ENCODE measurements at regions not wholly inside any gene's neighbourhood (a gene's known extent, or its start where the extent isn't known, plus 50 kb on each side); places are given as distances from the start of the nearest gene placed in this dataset.

DNA sequence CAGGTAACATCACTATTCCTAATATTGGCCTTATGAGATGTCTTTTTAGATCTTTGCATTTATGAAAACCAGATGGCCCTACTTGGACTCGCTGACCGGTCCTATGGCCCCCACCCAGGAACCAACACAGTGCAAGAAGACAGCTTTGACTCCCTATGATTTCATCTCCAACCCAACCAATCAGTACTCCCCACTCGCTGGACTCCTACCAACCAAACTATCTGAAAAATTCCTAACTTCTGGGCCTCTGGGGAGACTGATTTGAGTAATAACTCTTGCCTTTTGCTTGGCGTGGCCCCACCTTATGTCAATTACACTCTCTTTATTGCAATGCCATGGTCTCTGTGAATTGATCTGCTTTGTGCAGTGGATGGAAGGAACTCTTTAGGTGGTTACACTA lies 828.9 kb downstream of the CDH11 start:
- Histone ChIP-seq H3K4me3 (ENCODE audit: low read depth in 2 of 2, low read length in 2 of 2) (no peak overlapping the region), H3K27ac (ENCODE audit: low read length) (no peak overlapping the region), H3K9me3 (ENCODE audit: control insufficient read depth, insufficient read depth, low read depth, low read length) (no peaks in the 10 kb centered on the region), H3K36me3 (ENCODE audit: control insufficient read depth, insufficient read depth, low read length) (no peaks in the 10 kb centered on the region), H3K27me3 (ENCODE audit: control insufficient read depth, insufficient read depth, low read length) (no peaks in the 10 kb centered on the region), H3K4me1 (ENCODE audit: control insufficient read depth, insufficient read depth, low read length) (no peaks in the 10 kb centered on the region)
- intact Hi-C loops (cut with micrococcal nuclease; ENCODE audit: unreplicated experiment), result no loop called here
- in situ Hi-C loops (cut with HindIII; ENCODE audit: low pct_unique_long_range_greater_than_20kb, low sequenced_read_pairs), result no loop called here
- no peak for DNase-seq (ENCODE audit: low read depth, low spot score)
- ChIA-PET CTCF (no interaction called here), POLR2A (no interaction called here)
- TF ChIP-seq SIN3A (IDR thresholded peaks at IDR 0.05; ENCODE audit: borderline replicate concordance, insufficient read depth, low read depth, low read length) (no peak), POLR2AphosphoS5 (IDR thresholded peaks at IDR 0.05; ENCODE audit: low read depth, low read length) (no peak), TCF7L2 (IDR thresholded peaks at IDR 0.05; ENCODE audit: low read depth, low read length) (no peak)
- TF ChIP-seq, protein P1, sequence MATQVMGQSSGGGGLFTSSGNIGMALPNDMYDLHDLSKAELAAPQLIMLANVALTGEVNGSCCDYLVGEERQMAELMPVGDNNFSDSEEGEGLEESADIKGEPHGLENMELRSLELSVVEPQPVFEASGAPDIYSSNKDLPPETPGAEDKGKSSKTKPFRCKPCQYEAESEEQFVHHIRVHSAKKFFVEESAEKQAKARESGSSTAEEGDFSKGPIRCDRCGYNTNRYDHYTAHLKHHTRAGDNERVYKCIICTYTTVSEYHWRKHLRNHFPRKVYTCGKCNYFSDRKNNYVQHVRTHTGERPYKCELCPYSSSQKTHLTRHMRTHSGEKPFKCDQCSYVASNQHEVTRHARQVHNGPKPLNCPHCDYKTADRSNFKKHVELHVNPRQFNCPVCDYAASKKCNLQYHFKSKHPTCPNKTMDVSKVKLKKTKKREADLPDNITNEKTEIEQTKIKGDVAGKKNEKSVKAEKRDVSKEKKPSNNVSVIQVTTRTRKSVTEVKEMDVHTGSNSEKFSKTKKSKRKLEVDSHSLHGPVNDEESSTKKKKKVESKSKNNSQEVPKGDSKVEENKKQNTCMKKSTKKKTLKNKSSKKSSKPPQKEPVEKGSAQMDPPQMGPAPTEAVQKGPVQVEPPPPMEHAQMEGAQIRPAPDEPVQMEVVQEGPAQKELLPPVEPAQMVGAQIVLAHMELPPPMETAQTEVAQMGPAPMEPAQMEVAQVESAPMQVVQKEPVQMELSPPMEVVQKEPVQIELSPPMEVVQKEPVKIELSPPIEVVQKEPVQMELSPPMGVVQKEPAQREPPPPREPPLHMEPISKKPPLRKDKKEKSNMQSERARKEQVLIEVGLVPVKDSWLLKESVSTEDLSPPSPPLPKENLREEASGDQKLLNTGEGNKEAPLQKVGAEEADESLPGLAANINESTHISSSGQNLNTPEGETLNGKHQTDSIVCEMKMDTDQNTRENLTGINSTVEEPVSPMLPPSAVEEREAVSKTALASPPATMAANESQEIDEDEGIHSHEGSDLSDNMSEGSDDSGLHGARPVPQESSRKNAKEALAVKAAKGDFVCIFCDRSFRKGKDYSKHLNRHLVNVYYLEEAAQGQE (IDR thresholded peaks at IDR 0.05; ENCODE audit: insufficient read depth in 1 of 2, low read depth in 2 of 2, low read length in 1 of 2), result no peak
- TF ChIP-seq, protein P2, sequence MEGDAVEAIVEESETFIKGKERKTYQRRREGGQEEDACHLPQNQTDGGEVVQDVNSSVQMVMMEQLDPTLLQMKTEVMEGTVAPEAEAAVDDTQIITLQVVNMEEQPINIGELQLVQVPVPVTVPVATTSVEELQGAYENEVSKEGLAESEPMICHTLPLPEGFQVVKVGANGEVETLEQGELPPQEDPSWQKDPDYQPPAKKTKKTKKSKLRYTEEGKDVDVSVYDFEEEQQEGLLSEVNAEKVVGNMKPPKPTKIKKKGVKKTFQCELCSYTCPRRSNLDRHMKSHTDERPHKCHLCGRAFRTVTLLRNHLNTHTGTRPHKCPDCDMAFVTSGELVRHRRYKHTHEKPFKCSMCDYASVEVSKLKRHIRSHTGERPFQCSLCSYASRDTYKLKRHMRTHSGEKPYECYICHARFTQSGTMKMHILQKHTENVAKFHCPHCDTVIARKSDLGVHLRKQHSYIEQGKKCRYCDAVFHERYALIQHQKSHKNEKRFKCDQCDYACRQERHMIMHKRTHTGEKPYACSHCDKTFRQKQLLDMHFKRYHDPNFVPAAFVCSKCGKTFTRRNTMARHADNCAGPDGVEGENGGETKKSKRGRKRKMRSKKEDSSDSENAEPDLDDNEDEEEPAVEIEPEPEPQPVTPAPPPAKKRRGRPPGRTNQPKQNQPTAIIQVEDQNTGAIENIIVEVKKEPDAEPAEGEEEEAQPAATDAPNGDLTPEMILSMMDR (IDR thresholded peaks at IDR 0.05), result no peak
- BruUV-seq (replicated peaks), result no TSS peak
- ATAC-seq, result no peak

DNA sequence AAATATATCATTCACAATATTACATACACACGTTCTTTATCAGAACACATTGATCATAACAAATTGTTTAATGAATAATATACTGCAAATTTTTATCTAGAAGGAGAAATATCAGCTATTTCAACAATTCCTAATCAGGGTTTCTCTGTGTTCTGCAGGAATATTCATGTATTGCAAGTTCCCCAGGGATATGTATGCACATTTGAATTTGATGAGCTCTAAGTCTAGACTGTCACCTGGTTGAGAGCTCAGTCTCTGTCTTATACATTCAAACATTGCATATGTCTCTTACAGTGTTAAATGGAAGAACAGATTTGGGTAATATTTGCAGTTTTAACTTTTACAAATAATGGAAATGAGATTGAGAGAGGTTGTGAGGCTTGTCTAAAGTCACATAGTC lies 829.7 kb downstream of the CDH11 start:
- TF ChIP-seq TCF7L2 (IDR thresholded peaks at IDR 0.05; ENCODE audit: low read depth, low read length) (no peak), SIN3A (IDR thresholded peaks at IDR 0.05; ENCODE audit: borderline replicate concordance, insufficient read depth, low read depth, low read length) (no peak), POLR2AphosphoS5 (IDR thresholded peaks at IDR 0.05; ENCODE audit: low read depth, low read length) (no peak)
- TF ChIP-seq, protein P2 (IDR thresholded peaks at IDR 0.05), result no peak
- TF ChIP-seq, protein P1 (IDR thresholded peaks at IDR 0.05; ENCODE audit: insufficient read depth in 1 of 2, low read depth in 2 of 2, low read length in 1 of 2), result no peak
- in situ Hi-C loops (cut with HindIII; ENCODE audit: low pct_unique_long_range_greater_than_20kb, low sequenced_read_pairs), result no loop called here
- no peak for ATAC-seq

More for the DNA sequence above, 829.7 kb downstream of the CDH11 start:
- POLR2A ChIA-PET, result no interaction called here
- no peak for DNase-seq (ENCODE audit: low read depth, low spot score)
- Histone ChIP-seq H3K36me3 (ENCODE audit: control insufficient read depth, insufficient read depth, low read length) (no peaks in the 10 kb centered on the region), H3K4me1 (ENCODE audit: control insufficient read depth, insufficient read depth, low read length) (no peaks in the 10 kb centered on the region), H3K9me3 (ENCODE audit: control insufficient read depth, insufficient read depth, low read depth, low read length) (no peaks in the 10 kb centered on the region), H3K4me3 (ENCODE audit: low read depth in 2 of 2, low read length in 2 of 2) (no peak overlapping the region), H3K27me3 (ENCODE audit: control insufficient read depth, insufficient read depth, low read length) (no peaks in the 10 kb centered on the region), H3K27ac (ENCODE audit: low read length) (no peak overlapping the region)
- BruUV-seq (replicated peaks), result no TSS peak
- CTCF ChIA-PET, result no interaction called here
- intact Hi-C loops (cut with micrococcal nuclease; ENCODE audit: unreplicated experiment), result no loop called here
